ENCODE measurements at regions not wholly inside any gene's neighbourhood (a gene's known extent, or its start where the extent isn't known, plus 50 kb on each side); places are given as distances from the start of the nearest gene placed in this dataset.

DNA sequence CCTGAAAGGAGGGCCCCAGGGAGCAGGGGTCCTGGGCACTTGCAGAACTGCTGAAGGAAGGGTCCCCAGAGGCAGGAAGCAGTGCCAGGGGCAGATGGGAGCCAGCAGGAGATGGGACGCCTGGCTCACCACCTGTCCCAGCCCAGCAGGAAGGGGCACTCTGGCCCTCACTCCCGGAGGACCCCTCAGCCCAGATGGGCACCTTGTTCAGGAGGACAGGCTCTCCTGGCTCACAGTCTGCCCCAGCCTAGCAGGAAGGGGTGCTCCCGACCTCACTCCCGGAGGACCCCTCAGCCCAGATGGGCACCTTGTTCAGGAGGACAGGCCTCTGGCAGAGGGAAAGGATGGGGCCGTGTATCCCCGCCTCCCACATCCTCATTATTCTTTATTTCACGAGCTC, 331.4 kb upstream of the SHH start:
- TF ChIP-seq POLR2A (IDR thresholded peaks at IDR 0.05) (no peak), EP300 (IDR thresholded peaks at IDR 0.05) (no peak)
- TF ChIP-seq, protein P1, sequence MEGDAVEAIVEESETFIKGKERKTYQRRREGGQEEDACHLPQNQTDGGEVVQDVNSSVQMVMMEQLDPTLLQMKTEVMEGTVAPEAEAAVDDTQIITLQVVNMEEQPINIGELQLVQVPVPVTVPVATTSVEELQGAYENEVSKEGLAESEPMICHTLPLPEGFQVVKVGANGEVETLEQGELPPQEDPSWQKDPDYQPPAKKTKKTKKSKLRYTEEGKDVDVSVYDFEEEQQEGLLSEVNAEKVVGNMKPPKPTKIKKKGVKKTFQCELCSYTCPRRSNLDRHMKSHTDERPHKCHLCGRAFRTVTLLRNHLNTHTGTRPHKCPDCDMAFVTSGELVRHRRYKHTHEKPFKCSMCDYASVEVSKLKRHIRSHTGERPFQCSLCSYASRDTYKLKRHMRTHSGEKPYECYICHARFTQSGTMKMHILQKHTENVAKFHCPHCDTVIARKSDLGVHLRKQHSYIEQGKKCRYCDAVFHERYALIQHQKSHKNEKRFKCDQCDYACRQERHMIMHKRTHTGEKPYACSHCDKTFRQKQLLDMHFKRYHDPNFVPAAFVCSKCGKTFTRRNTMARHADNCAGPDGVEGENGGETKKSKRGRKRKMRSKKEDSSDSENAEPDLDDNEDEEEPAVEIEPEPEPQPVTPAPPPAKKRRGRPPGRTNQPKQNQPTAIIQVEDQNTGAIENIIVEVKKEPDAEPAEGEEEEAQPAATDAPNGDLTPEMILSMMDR (IDR thresholded peaks at IDR 0.05) = no peak

Data from ovary (tissue), 3 donors.